Loucy (cell line): ENCODE measurements at regions not wholly inside any gene's neighbourhood (a gene's known extent, or its start where the extent isn't known, plus 50 kb on each side); places are given as distances from the start of the nearest gene placed in this dataset.

ENCODE experiments used
- EZH2phosphoT487 ChIP-seq: fragments of 200-600 bp; IDR thresholded peaks from 2 replicates; pipeline ENCODE4 v1.6.1; 2018; ENCODE audit warnings: antibody characterized with exemption, mild to moderate bottlenecking, moderate library complexity, borderline replicate concordance
- TF ChIP-seq, protein P1 (sequence below): fragments of 200-600 bp; sonication (generic); conservative IDR thresholded peaks from 2 replicates; pipeline ENCODE4 v1.5.1; 2014; ENCODE audit warnings: mild to moderate bottlenecking, antibody characterized with exemption, low read length

DNA sequence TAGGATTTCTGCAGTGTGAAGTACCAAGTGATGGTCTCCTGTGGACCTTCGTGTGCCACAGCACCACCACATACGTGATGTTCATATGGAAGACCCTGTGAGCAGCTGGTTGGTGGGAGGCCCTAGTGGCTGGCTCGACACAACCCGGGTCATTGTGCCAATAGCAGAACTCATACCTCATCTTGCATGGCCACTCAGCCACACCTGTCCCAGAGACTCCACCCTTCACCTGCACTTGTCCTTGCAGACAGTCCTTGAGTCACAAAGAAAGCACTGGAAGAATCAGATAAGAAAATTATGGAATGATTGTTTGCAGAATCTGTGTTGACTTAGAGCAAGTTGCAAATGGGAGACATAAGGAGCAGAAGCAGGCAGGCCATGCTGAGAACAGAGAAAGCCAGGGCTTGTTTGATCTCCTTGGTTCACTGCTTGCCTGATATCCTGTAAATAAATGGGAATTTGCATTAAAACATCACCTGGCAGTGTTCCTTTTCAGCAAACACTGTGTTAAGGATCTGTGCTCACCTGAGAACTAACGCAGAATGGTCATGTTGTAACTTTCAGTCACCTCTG is 307.7 kb downstream of the SIPA1L2 start:
- TF ChIP-seq, protein P1, sequence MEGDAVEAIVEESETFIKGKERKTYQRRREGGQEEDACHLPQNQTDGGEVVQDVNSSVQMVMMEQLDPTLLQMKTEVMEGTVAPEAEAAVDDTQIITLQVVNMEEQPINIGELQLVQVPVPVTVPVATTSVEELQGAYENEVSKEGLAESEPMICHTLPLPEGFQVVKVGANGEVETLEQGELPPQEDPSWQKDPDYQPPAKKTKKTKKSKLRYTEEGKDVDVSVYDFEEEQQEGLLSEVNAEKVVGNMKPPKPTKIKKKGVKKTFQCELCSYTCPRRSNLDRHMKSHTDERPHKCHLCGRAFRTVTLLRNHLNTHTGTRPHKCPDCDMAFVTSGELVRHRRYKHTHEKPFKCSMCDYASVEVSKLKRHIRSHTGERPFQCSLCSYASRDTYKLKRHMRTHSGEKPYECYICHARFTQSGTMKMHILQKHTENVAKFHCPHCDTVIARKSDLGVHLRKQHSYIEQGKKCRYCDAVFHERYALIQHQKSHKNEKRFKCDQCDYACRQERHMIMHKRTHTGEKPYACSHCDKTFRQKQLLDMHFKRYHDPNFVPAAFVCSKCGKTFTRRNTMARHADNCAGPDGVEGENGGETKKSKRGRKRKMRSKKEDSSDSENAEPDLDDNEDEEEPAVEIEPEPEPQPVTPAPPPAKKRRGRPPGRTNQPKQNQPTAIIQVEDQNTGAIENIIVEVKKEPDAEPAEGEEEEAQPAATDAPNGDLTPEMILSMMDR, result no peak
- no peak for TF ChIP-seq EZH2phosphoT487
